ENCODE measurements at regions not wholly inside any gene's neighbourhood (a gene's known extent, or its start where the extent isn't known, plus 50 kb on each side); places are given as distances from the start of the nearest gene placed in this dataset.

DNA sequence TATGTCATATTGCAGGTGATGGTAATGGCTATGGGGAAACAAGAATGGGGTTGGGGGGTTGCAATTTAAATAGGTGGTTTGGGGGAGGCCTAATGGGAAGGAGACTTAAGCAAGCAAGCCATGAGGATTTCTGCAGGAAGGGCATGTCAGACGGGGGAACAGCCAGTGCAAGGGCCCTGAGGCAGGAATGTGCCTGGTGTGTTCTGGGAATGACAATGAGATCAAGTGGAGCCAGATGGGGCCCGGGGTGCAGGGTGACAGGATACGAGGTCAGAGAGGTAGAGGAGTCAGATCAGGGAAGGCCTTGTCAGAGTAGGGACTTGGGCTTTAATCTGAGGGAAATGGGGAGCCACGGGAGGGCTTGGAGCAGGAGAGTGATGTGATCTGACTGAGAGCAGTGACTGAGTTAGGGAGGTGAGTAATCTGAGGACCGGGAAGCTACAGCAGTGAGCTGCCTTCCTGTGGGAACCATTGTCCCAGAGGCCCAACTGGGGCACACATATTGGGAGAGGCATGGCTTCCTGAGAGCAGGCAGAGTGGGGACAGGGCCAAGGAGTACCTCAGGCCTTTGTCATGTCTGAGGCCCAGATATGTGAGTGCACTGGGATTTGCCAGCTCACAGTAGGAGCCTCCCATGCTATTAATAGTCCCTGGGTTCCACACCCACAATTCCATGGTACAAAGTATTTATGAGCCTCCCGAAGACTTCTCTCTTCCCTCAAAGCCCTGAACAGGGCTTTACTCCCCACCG, 139.8 kb downstream of the BCOR start:
- TF ChIP-seq TAF1 (conservative IDR thresholded peaks at IDR 0.05): no peak
- TF ChIP-seq, protein P1, sequence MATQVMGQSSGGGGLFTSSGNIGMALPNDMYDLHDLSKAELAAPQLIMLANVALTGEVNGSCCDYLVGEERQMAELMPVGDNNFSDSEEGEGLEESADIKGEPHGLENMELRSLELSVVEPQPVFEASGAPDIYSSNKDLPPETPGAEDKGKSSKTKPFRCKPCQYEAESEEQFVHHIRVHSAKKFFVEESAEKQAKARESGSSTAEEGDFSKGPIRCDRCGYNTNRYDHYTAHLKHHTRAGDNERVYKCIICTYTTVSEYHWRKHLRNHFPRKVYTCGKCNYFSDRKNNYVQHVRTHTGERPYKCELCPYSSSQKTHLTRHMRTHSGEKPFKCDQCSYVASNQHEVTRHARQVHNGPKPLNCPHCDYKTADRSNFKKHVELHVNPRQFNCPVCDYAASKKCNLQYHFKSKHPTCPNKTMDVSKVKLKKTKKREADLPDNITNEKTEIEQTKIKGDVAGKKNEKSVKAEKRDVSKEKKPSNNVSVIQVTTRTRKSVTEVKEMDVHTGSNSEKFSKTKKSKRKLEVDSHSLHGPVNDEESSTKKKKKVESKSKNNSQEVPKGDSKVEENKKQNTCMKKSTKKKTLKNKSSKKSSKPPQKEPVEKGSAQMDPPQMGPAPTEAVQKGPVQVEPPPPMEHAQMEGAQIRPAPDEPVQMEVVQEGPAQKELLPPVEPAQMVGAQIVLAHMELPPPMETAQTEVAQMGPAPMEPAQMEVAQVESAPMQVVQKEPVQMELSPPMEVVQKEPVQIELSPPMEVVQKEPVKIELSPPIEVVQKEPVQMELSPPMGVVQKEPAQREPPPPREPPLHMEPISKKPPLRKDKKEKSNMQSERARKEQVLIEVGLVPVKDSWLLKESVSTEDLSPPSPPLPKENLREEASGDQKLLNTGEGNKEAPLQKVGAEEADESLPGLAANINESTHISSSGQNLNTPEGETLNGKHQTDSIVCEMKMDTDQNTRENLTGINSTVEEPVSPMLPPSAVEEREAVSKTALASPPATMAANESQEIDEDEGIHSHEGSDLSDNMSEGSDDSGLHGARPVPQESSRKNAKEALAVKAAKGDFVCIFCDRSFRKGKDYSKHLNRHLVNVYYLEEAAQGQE (IDR thresholded peaks at IDR 0.05): no peak
- TF ChIP-seq FOXA1 (IDR thresholded peaks at IDR 0.05): no peak
- TF ChIP-seq CTCF (IDR thresholded peaks at IDR 0.05; ENCODE audit: low read depth, low read length, missing input control): no peak
